Uterus (tissue), 3 donors: ENCODE measurements at regions not wholly inside any gene's neighbourhood (a gene's known extent, or its start where the extent isn't known, plus 50 kb on each side); places are given as distances from the start of the nearest gene placed in this dataset.

Experiments
- DNase-seq, 2 donors: peaks; one replicate each; pipeline ENCODE4 v3.0.0-alpha.2; 2019 to 2020
- H3K27ac ChIP-seq, 2 donors: fragments of 200-600 bp; sonication (generic); 1 replicate in 1 of 2; 2 replicates in 1 of 2; pipeline ENCODE4 v1.5.1; 2016 to 2018
- H3K27me3 ChIP-seq, 2 donors: fragments of 200-600 bp; sonication (generic); one replicate each; pipeline ENCODE4 v1.5.1; 2018 to 2019; ENCODE audit warnings: control low read depth in 1 of 2
- H3K36me3 ChIP-seq, 2 donors: fragments of 200-600 bp; sonication (generic); one replicate each; pipeline ENCODE4 v1.5.1; 2019; ENCODE audit warnings: control low read depth in 1 of 2
- H3K4me1 ChIP-seq, 2 donors: fragments of 200-600 bp; sonication (generic); one replicate each; pipeline ENCODE4 v1.5.1; 2018 to 2019; ENCODE audit warnings: control low read depth in 1 of 2
- H3K4me3 ChIP-seq, 2 donors: fragments of 200-600 bp; sonication (generic); 1 replicate in 1 of 2; 2 replicates in 1 of 2; pipeline ENCODE4 v1.5.1; 2018 to 2019; ENCODE audit warnings: mild to moderate bottlenecking in 1 of 2
- H3K9me3 ChIP-seq, 2 donors: fragments of 200-600 bp; sonication (generic); one replicate each; pipeline ENCODE4 v1.5.1; 2019; ENCODE audit warnings: control low read depth in 1 of 2
- POLR2A ChIP-seq, 2 donors: fragments of 450-650 bp; IDR thresholded peaks; one replicate each; pipeline ENCODE4 v1.6.1; 2016; ENCODE audit warnings: antibody characterized with exemption in 2 of 2, mild to moderate bottlenecking in 1 of 2, moderate library complexity in 1 of 2
- intact Hi-C: fragments of 100-400 bp; cut with DNase I; formaldehyde crosslinking; loops from one replicate; pipeline ENCODE4 v1.15.1; 2023; ENCODE audit warnings: low total_unique reads
- TF ChIP-seq, protein P1 (sequence below), 4 experiments: fragments of 200-600 bp in 2 of 4; fragments of 450-650 bp in 2 of 4; sonication (generic) in 2 of 4; IDR thresholded peaks; one replicate each; pipeline ENCODE4 v1.5.1; 2016 to 2019; ENCODE audit warnings: antibody characterized with exemption in 4 of 4, mild to moderate bottlenecking in 2 of 4, moderate library complexity in 1 of 4
- donor health status: DM: yes; HTN: yes; CAD: no.

DNA sequence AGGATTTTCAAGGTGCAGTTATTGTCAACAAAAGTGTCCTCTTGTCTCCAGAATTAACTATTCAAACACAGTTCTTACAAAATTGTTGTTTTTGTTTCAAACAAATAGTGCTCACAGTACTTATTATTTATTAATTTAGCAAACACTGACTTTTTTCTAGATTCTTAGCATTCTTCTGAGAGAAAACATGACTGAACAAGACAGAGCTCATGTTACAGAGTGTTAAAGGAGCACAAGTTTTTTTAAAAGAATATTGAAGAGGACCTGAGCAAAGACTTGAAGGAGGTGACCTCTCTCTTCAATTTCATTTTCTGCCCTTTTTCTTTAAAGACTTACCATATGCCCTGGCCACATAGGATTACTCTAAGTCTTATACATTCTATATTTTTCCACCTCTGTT lies 2220.3 kb upstream of the AGA start:
- H3K36me3 ChIP-seq: no peaks in the 10 kb centered on the region
- H3K4me1 ChIP-seq: no peaks in the 10 kb centered on the region
- no peaks in the 10 kb centered on the region for H3K9me3 ChIP-seq
- H3K27ac ChIP-seq: no peak overlapping the region
- DNase-seq: no peak
- H3K27me3 ChIP-seq: no peaks in the 10 kb centered on the region
- no peak overlapping the region for H3K4me3 ChIP-seq
- TF ChIP-seq, protein P1, sequence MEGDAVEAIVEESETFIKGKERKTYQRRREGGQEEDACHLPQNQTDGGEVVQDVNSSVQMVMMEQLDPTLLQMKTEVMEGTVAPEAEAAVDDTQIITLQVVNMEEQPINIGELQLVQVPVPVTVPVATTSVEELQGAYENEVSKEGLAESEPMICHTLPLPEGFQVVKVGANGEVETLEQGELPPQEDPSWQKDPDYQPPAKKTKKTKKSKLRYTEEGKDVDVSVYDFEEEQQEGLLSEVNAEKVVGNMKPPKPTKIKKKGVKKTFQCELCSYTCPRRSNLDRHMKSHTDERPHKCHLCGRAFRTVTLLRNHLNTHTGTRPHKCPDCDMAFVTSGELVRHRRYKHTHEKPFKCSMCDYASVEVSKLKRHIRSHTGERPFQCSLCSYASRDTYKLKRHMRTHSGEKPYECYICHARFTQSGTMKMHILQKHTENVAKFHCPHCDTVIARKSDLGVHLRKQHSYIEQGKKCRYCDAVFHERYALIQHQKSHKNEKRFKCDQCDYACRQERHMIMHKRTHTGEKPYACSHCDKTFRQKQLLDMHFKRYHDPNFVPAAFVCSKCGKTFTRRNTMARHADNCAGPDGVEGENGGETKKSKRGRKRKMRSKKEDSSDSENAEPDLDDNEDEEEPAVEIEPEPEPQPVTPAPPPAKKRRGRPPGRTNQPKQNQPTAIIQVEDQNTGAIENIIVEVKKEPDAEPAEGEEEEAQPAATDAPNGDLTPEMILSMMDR (IDR thresholded peaks at IDR 0.05): no peak
- TF ChIP-seq POLR2A (IDR thresholded peaks at IDR 0.05): no peak
- intact Hi-C loops: no loop called here

DNA sequence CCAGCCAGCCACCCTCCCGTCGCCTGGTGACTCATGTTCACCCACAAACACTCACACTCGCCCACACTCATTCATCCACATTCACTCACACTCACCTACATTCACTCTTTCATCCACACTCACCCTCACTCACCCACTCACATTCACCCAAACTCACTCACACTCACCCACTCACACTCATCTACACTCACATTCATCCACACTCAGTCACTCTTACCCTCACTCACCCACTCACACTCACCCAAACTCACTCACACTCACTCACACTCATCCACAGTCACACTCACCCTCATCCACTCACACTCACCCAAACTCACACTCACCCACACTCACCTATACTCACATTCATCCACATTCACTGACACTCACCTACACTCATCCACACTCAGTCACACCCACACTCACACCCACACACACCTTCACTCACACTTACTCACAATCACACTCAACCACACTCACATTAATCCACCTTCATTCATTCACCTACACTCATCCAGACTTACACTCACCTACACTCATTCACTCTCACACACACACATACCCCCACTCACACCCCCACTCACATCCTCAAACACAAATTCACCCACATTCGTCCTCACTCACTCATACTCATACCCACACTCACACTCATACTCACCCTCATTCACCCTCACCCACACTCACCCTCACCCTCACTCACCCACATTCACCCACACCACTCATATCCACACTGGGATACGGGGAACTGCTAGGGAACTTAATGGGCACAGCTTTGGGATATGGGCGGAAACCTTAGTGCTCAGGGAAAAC lies 2221.6 kb upstream of the AGA start:
- no peaks in the 10 kb centered on the region for H3K4me1 ChIP-seq
- H3K4me3 ChIP-seq: no peak overlapping the region
- intact Hi-C loops: no loop called here
- H3K27ac ChIP-seq: no peak overlapping the region
- H3K36me3 ChIP-seq: no peaks in the 10 kb centered on the region
- no peaks in the 10 kb centered on the region for H3K27me3 ChIP-seq
- no peak for DNase-seq
- no peak for TF ChIP-seq POLR2A (IDR thresholded peaks at IDR 0.05)
- TF ChIP-seq, protein P1 (IDR thresholded peaks at IDR 0.05): no peak
- H3K9me3 ChIP-seq: no peaks in the 10 kb centered on the region

DNA sequence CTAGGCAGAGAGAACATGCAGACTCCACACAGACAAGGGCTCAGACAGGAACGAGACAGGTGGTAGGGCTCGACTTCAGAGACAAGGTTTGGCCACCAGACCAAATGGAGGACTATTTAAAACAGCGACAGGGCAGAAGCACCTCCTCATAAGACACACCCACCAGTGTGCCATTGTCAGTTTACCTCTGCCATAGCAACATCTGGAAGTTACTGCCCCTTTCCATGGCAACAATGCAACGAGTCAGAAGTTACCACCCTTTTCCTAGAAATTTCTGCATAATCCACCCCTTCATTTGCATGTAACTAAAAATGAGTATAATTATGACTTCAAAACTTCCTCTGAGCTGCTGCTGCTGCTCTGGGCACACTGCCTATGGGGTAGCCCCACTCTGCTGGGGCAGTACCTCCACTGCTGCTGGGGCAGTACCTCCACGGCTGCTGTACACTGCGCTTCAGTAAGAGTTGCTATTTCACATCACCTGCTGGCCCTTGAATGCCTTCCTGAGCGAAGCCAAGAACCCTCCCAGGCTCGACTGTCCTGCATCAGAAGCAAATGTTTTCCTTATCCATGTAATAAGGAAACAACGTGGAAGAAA lies 2222.3 kb upstream of the AGA start:
- no peak overlapping the region for H3K27ac ChIP-seq
- H3K9me3 ChIP-seq: no peaks in the 10 kb centered on the region
- H3K27me3 ChIP-seq: no peaks in the 10 kb centered on the region
- no peaks in the 10 kb centered on the region for H3K4me1 ChIP-seq
- no peak overlapping the region for H3K4me3 ChIP-seq
- no peaks in the 10 kb centered on the region for H3K36me3 ChIP-seq
- intact Hi-C loops: no loop called here
- TF ChIP-seq POLR2A (IDR thresholded peaks at IDR 0.05): no peak
- TF ChIP-seq, protein P1 (IDR thresholded peaks at IDR 0.05): no peak
- DNase-seq: no peak

DNA sequence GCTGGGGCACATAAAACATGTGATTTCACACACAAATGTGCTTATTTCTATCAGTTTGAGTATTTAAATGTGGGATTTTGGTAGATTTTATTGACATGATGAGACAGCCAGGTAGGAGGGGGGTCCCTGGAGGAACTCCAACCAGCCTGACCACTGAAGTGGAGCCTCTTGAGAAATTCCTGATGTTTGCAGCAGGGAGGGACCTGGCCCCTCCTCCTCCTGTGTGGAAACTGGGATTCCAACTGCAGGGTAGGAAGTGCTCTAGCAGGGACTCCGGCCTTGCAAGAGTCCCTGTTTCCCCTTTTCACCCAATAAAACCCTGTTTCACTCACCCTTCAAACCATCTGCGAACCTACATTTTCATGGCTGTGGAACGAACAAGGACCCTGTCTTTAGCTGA lies 2224.0 kb upstream of the AGA start:
- Histone ChIP-seq H3K4me3 (no peak overlapping the region), H3K27ac (no peak overlapping the region), H3K9me3 (no peaks in the 10 kb centered on the region), H3K4me1 (no peaks in the 10 kb centered on the region), H3K36me3 (no peaks in the 10 kb centered on the region), H3K27me3 (no peaks in the 10 kb centered on the region)
- intact Hi-C loops: no loop called here
- TF ChIP-seq POLR2A (IDR thresholded peaks at IDR 0.05): no peak
- TF ChIP-seq, protein P1 (IDR thresholded peaks at IDR 0.05): no peak
- DNase-seq: no peak

DNA sequence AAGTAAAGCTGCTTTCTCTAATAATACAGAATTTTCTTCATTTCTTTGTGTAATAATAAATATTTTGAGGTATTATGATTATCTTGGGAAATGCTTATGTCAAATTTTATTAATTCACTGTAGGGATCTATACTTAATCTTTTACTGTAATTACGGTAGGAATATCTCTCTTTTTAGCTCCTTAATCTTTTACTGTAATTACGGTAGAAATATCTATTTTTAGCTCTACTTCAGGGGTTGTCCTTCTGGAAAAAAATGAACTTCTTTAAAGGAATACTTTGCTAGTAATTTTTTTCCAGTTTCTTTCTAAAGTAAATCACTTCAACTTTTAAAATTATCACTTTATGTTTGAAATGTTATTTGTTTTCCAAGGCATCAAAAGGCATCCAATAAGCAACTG lies 2229.4 kb upstream of the AGA start:
- TF ChIP-seq, protein P1 (IDR thresholded peaks at IDR 0.05): no peak
- TF ChIP-seq POLR2A (IDR thresholded peaks at IDR 0.05): no peak

More for the DNA sequence above, 2229.4 kb upstream of the AGA start:
- intact Hi-C loops: no loop called here
- no peak for DNase-seq
- no peak overlapping the region for H3K27ac ChIP-seq
- H3K27me3 ChIP-seq: no peaks in the 10 kb centered on the region
- no peaks in the 10 kb centered on the region for H3K36me3 ChIP-seq
- no peaks in the 10 kb centered on the region for H3K4me1 ChIP-seq
- no peaks in the 10 kb centered on the region for H3K9me3 ChIP-seq
- no peak overlapping the region for H3K4me3 ChIP-seq
